ENCODE measurements at regions not wholly inside any gene's neighbourhood (a gene's known extent, or its start where the extent isn't known, plus 50 kb on each side); places are given as distances from the start of the nearest gene placed in this dataset.

GRCh38 chrX:98379134-98379533 lies 1495.4 kb downstream of the RPA4 start:
- CTCF ChIA-PET = no interaction called here

More at GRCh38 chrX:98379134-98379533, 1495.4 kb downstream of the RPA4 start:
- Histone ChIP-seq H3K18ac (ENCODE audit: low read depth, low read length) (no peak overlapping the region), H4K20me1 (ENCODE audit: insufficient read depth, low read length) (no peaks in the 10 kb centered on the region), H3K36me3 (ENCODE audit: control insufficient read depth, insufficient read depth, low read length) (no peaks in the 10 kb centered on the region), H4K91ac (ENCODE audit: insufficient read depth, low read depth, low read length) (no peak overlapping the region), H2BK120ac (ENCODE audit: low read depth, low read length) (no peak overlapping the region), H2AK9ac (replicated peaks; ENCODE audit: low read depth, low read length, poor library complexity) (no peak overlapping the region), H2BK15ac (ENCODE audit: low read depth, low read length) (no peak overlapping the region), H3K9me3 (ENCODE audit: control insufficient read depth, insufficient read depth, low read length) (0 out of 2 replicates have a peak, but pooled peaks cover 2% of the 10 kb centered on the region), H3K4me3 (ENCODE audit: insufficient read depth, low read depth, low read length) (no peak overlapping the region), H4K8ac (ENCODE audit: low read depth in 2 of 2, low read length in 2 of 2) (no peak overlapping the region), H2AK5ac (ENCODE audit: low read depth, low read length) (no peak overlapping the region), H2AFZ (replicated peaks; ENCODE audit: low read length, poor library complexity) (no peak overlapping the region), H2BK20ac (ENCODE audit: low read depth, low read length) (no peak overlapping the region), H3K27me3 (ENCODE audit: control insufficient read depth, insufficient read depth, low read length) (no peaks in the 10 kb centered on the region), H3K14ac (replicated peaks; ENCODE audit: low read depth, low read length) (no peak overlapping the region), H3K27ac (ENCODE audit: insufficient read depth, low read length) (no peak overlapping the region), H3K23ac (ENCODE audit: low read depth, low read length) (no peak overlapping the region), H3K56ac (ENCODE audit: extremely low read depth, insufficient read depth, low read length) (no peak overlapping the region), H4K5ac (ENCODE audit: low read depth, low read length) (no peak overlapping the region), H3K79me1 (ENCODE audit: low read depth in 1 of 2, low read length in 2 of 2) (no peaks in the 10 kb centered on the region), H3K4me2 (ENCODE audit: low read depth, low read length) (no peak overlapping the region), H3K4me1 (ENCODE audit: control insufficient read depth, insufficient read depth, low read length) (no peaks in the 10 kb centered on the region), H2BK5ac (ENCODE audit: low read depth, low read length, poor library complexity, severe bottlenecking) (no peak overlapping the region), H3K4ac (ENCODE audit: low read depth, low read length) (no peak overlapping the region), H3K9me1 (ENCODE audit: insufficient read depth, low read length) (no peaks in the 10 kb centered on the region), H3K9ac (ENCODE audit: low read depth, low read length) (no peak overlapping the region)
- no TSS peak for BruUV-seq (replicated peaks)
- ATAC-seq (ENCODE audit: low read depth) (no peak), DNase-seq (no peak)
- POLR2A ChIA-PET (ENCODE audit: unreplicated experiment) = no interaction called here
- in situ Hi-C loops (cut with MboI; ENCODE audit: low sequenced_read_pairs) = no loop called here
- TF ChIP-seq MAZ (IDR thresholded peaks at IDR 0.05; ENCODE audit: borderline replicate concordance, low read depth, low read length) = no peak
- TF ChIP-seq POLR2A (IDR thresholded peaks at IDR 0.05; ENCODE audit: low read depth, low read length) = no peak
- TF ChIP-seq NFE2L2 (IDR thresholded peaks at IDR 0.05; ENCODE audit: low read depth, low read length) = no peak
- TF ChIP-seq FOS (IDR thresholded peaks at IDR 0.05; ENCODE audit: low read depth, low read length) = no peak
- TF ChIP-seq CHD1 (IDR thresholded peaks at IDR 0.05; ENCODE audit: low read depth, low read length) = no peak
- no peak for TF ChIP-seq MAFK (IDR thresholded peaks at IDR 0.05; ENCODE audit: low read depth, low read length)
- no peak for TF ChIP-seq USF2 (IDR thresholded peaks at IDR 0.05; ENCODE audit: low read depth, low read length)
- no peak for TF ChIP-seq RFX5 (IDR thresholded peaks at IDR 0.05; ENCODE audit: low read depth, low read length)
- intact Hi-C loops (cut with micrococcal nuclease) = no loop called here
- dilution Hi-C loops (cut with HindIII; ENCODE audit: low sequenced_read_pairs, unreplicated experiment) = no loop called here
- no CpG with 5 or more reads among the region's 3 CpGs for WGBS, 2 experiments (ENCODE audit: extremely low coverage in 2 of 2, insufficient read length in 1 of 2)
